GM03348 (cell line): ENCODE measurements at regions not wholly inside any gene's neighbourhood (a gene's known extent, or its start where the extent isn't known, plus 50 kb on each side); places are given as distances from the start of the nearest gene placed in this dataset.
"Not testable (repeated sequence)": the region's sequence is repeated elsewhere in the genome, so short reads cannot be mapped to it uniquely, and the experiment has no call there.

Experiments used
- DNase-seq: peaks from one replicate; pipeline ENCODE4 v3.0.0; 2012; ENCODE audit warnings: low spot score

- no peak for DNase-seq
Observed at GRCh38 chr6:141877275-141877983, 255.3 kb upstream of the GJE1 start.

GRCh38 chr6:141874930-141875602 is 257.7 kb upstream of the GJE1 start:
- DNase-seq: peak; percentile 15

- DNase-seq: not testable (repeated sequence)
Observed at GRCh38 chr6:141869509-141869908, 263.2 kb upstream of the GJE1 start.

- DNase-seq: no peak
Observed at GRCh38 chr6:141867767-141868166, 265.0 kb upstream of the GJE1 start.

GRCh38 chr6:141866731-141867497 is 265.8 kb upstream of the GJE1 start:
- DNase-seq: no peak

GRCh38 chr6:141851063-141851462 is 281.7 kb upstream of the GJE1 start:
- no peak for DNase-seq

- DNase-seq: no peak
Observed at GRCh38 chr6:141848029-141848890, 284.5 kb upstream of the GJE1 start.

GRCh38 chr6:141846639-141847038 is 286.1 kb upstream of the GJE1 start:
- DNase-seq: no peak

GRCh38 chr6:141843178-141843834 is 289.4 kb upstream of the GJE1 start:
- no peak for DNase-seq

GRCh38 chr6:141833001-141833655 is 299.6 kb upstream of the GJE1 start:
- DNase-seq: no peak

GRCh38 chr6:141830530-141830929 is 302.2 kb upstream of the GJE1 start:
- DNase-seq: no peak

GRCh38 chr6:141829566-141830360 is 303.0 kb upstream of the GJE1 start:
- DNase-seq: no peak

- DNase-seq: no peak
Observed at GRCh38 chr6:141824350-141824749, 308.4 kb upstream of the GJE1 start.

- DNase-seq: not testable (repeated sequence)
Observed at GRCh38 chr6:141815039-141815438, 317.7 kb upstream of the GJE1 start.

- no peak for DNase-seq
Observed at GRCh38 chr6:141809901-141810300, 322.8 kb upstream of the GJE1 start.

- no peak for DNase-seq
Observed at GRCh38 chr6:141808662-141809061, 324.1 kb upstream of the GJE1 start.

- DNase-seq: not testable (repeated sequence)
Observed at GRCh38 chr6:141800973-141801372, 331.8 kb upstream of the GJE1 start.

- DNase-seq: no peak
Observed at GRCh38 chr6:141790921-141791320, 341.8 kb upstream of the GJE1 start.

- DNase-seq: no peak
Observed at GRCh38 chr6:141788096-141788495, 344.6 kb upstream of the GJE1 start.

- DNase-seq: no peak
Observed at GRCh38 chr6:141783585-141783984, 349.1 kb upstream of the GJE1 start.
